Panc1 (cell line): ENCODE measurements at regions not wholly inside any gene's neighbourhood (a gene's known extent, or its start where the extent isn't known, plus 50 kb on each side); places are given as distances from the start of the nearest gene placed in this dataset.

Experiments used
- ATAC-seq: fragments of 200-7000 bp; cut with Tn5 transposase; 2 replicates; pipeline ENCODE4 v1.9.1; 2020; ENCODE audit warnings: mild to moderate bottlenecking, moderate library complexity
- BruUV-seq: library from RNA; stranded (reverse); fragments of 400-500 nt; replicated peaks from 2 replicates; lab custom pipeline; 2021; lab: Mats Ljungman, UMichigan
- CTCF ChIA-PET: fragments of 300-600 bp; sonication (Branson Sonifier 250); formaldehyde crosslinking; loops from one replicate; lab custom pipeline; 2022; ENCODE audit warnings: antibody characterized with exemption; lab: Charles Lee
- POLR2A ChIA-PET: fragments of 300-600 bp; sonication (Branson Sonifier 250); formaldehyde crosslinking; loops from one replicate; lab custom pipeline; 2022; ENCODE audit warnings: antibody characterized with exemption; lab: Charles Lee
- DNase-seq: peaks from one replicate; pipeline ENCODE4 v3.0.0-alpha.2; 2010; ENCODE audit warnings: low read depth, low spot score
- H3K27ac ChIP-seq: 2 replicates; pipeline ENCODE4 v1.5.1; 2011; ENCODE audit warnings: mild to moderate bottlenecking, low read length, inconsistent platforms
- H3K27me3 ChIP-seq: fragments of 200-500 bp; sonication (Bioruptor generic); 2 replicates; pipeline ENCODE4 v1.6.0; 2014; ENCODE audit warnings: low read length, inconsistent platforms; ENCODE audit not compliant: control insufficient read depth, insufficient read depth
- H3K36me3 ChIP-seq: fragments of 200-500 bp; sonication (Bioruptor generic); 2 replicates; pipeline ENCODE4 v1.5.1; 2014; ENCODE audit warnings: inconsistent platforms, mild to moderate bottlenecking, low read length, moderate library complexity; ENCODE audit not compliant: control insufficient read depth, insufficient read depth
- H3K4me1 ChIP-seq: 2 replicates; pipeline ENCODE4 v1.5.1; 2011; ENCODE audit warnings: inconsistent platforms, mild to moderate bottlenecking, low read length, moderate library complexity; ENCODE audit not compliant: control insufficient read depth, insufficient read depth
- H3K4me3 ChIP-seq, 2 experiments: 2 replicates each; pipeline ENCODE4 v1.5.1; 2011 to 2012; ENCODE audit warnings: low read depth in 2 of 2, low read length in 2 of 2, mild to moderate bottlenecking in 2 of 2, inconsistent platforms in 1 of 2, moderate library complexity in 1 of 2
- H3K9me3 ChIP-seq: fragments of 200-500 bp; sonication (Bioruptor generic); 2 replicates; pipeline ENCODE4 v1.5.1; 2014; ENCODE audit warnings: low read depth, mild to moderate bottlenecking, inconsistent platforms, low read length, moderate library complexity; ENCODE audit not compliant: control insufficient read depth, insufficient read depth
- CTCF ChIP-seq: fragments of 450-650 bp; IDR thresholded peaks from 2 replicates; pipeline ENCODE4 v1.5.1; 2017; ENCODE audit warnings: mild to moderate bottlenecking
- POLR2AphosphoS5 ChIP-seq: IDR thresholded peaks from 2 replicates; pipeline ENCODE4 v1.6.1; 2012; ENCODE audit warnings: mild to moderate bottlenecking, low read depth, low read length, moderate library complexity
- REST ChIP-seq, 2 experiments: IDR thresholded peaks; 2 replicates each; pipeline ENCODE4 v1.6.1; 2011 to 2012; ENCODE audit warnings: low read depth in 2 of 2, control low read depth in 1 of 2, low read length in 1 of 2, mild to moderate bottlenecking in 1 of 2, moderate library complexity in 1 of 2; ENCODE audit not compliant: insufficient read depth in 1 of 2
- SIN3A ChIP-seq: IDR thresholded peaks from 2 replicates; pipeline ENCODE4 v1.6.1; 2012; ENCODE audit warnings: low read depth, mild to moderate bottlenecking, low read length, moderate library complexity, borderline replicate concordance; ENCODE audit not compliant: insufficient read depth
- TCF7L2 ChIP-seq: IDR thresholded peaks from 2 replicates; pipeline ENCODE4 v1.6.1; 2011; ENCODE audit warnings: mild to moderate bottlenecking, low read depth, low read length, inconsistent platforms
- in situ Hi-C: cut with HindIII; loops from 2 replicates; pipeline ENCODE4 v1.10.0; 2016; ENCODE audit warnings: low sequenced_read_pairs, low pct_unique_long_range_greater_than_20kb
- intact Hi-C: fragments of 100-400 bp; cut with micrococcal nuclease; formaldehyde crosslinking; loops from one replicate; pipeline ENCODE4 v1.10.0; 2022; ENCODE audit not compliant: unreplicated experiment

DNA sequence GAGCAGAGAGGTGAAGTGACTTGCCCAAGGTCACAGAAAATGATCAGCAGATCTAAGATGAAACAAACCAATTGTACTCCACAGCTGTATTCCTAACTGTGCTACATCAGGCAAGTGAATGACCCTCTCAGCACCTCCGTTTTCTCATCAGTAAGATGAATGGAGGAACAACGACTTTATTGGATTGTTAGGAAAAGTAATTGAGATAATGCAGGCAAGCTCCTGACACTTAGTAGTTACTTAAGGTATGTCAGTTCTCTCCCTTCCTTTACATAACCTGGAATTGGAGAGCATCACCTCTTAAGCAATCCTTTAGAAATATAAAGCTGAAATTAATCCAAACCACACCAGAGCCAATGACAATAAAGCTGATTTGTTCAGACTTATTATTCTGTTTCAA is 451.2 kb upstream of the CD180 start:
- Histone ChIP-seq H3K27ac (no peak overlapping the region), H3K4me1 (no peaks in the 10 kb centered on the region), H3K4me3 (no peak overlapping the region), H3K36me3 (no peaks in the 10 kb centered on the region), H3K9me3 (no peaks in the 10 kb centered on the region), H3K27me3 (no peaks in the 10 kb centered on the region)
- POLR2A ChIA-PET = no interaction called here
- CTCF ChIA-PET = no interaction called here
- ATAC-seq (no peak), DNase-seq (no peak)
- BruUV-seq = no TSS peak
- TF ChIP-seq CTCF (no peak), POLR2AphosphoS5 (no peak), TCF7L2 (no peak), REST (IDR thresholded peaks at IDR 0.05; ENCODE audit: insufficient read depth in 1 of 2, low read depth in 2 of 2, low read length in 1 of 2) (no peak), SIN3A (no peak)
- in situ Hi-C loops (no loop called here), intact Hi-C loops (no loop called here)

DNA sequence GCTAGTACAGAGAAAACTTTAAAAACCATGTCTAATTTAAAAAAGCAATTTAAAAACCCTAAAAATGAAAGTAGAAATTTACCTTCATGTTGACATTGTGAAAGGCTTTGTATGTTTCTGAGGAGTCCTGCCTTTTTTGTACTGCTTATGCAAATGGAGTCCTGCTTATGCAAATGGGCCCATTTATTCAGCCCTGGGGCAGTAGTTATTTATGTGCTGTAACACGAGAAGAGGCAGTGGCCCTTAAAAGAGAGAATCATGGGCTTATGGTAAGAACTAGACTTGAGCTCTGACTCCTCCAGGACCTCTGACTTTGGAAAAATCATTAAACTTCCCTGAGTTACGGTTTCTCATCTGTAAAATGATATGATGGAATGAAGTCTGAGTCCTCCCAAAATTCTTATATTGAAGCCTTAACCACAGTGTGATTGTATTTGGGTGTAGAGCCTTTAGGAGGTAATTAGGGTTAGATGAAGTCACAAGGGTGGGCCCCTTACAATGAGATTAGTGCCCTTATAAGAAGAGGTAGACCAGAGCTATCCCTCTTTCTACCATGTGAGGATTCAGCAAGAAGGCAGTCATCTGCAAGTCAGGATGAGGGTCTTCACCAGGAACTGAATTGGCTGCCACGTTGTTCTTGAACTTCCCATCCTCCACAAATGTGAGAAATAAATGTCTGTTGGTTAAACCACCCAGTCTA is 447.8 kb upstream of the CD180 start:
- H3K27me3 ChIP-seq = no peaks in the 10 kb centered on the region
- ChIA-PET POLR2A (no interaction called here), CTCF (no interaction called here)
- no peak for DNase-seq
- BruUV-seq = no TSS peak
- ATAC-seq = no peak
- in situ Hi-C loops (no loop called here), intact Hi-C loops (no loop called here)
- H3K9me3 ChIP-seq = no peaks in the 10 kb centered on the region
- no peak overlapping the region for H3K4me3 ChIP-seq
- no peak overlapping the region for H3K27ac ChIP-seq
- no peak for TF ChIP-seq SIN3A
- TF ChIP-seq REST (IDR thresholded peaks at IDR 0.05; ENCODE audit: insufficient read depth in 1 of 2, low read depth in 2 of 2, low read length in 1 of 2) = no peak
- no peak for TF ChIP-seq POLR2AphosphoS5
- H3K36me3 ChIP-seq = no peaks in the 10 kb centered on the region
- H3K4me1 ChIP-seq = no peaks in the 10 kb centered on the region
